HG03175 (cell line): ENCODE measurements at regions not wholly inside any gene's neighbourhood (a gene's known extent, or its start where the extent isn't known, plus 50 kb on each side); places are given as distances from the start of the nearest gene placed in this dataset.
"Not testable (repeated sequence)": the region's sequence is repeated elsewhere in the genome, so short reads cannot be mapped to it uniquely, and the experiment has no call there.

Source experiments
- ATAC-seq: cut with Tn5 transposase; IDR thresholded peaks from one replicate; pipeline ENCODE4 v1.9.1; 2021; ENCODE audit warnings: mild to moderate bottlenecking, moderate library complexity; ENCODE audit not compliant: unreplicated experiment

DNA sequence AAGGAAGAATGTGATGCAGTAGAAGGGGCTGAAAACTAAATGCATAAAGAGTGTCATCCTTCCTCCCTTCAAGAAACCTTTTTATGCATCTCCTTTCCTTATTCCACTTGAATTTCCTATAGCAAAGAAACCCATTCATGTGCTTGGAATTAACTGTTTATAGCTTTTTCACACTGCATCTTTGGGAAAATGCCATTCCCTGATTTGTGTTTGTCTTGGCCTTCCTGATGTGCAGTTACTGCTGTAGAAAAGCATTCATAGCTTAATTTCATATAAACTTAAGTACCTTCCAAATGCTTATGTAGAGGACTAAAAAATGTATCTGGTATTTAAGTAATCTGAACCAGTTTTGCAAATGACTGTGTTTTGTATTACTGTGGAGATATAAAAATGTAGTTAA is 61.8 kb downstream of the SDR9C7 start:
- ATAC-seq, result no peak

DNA sequence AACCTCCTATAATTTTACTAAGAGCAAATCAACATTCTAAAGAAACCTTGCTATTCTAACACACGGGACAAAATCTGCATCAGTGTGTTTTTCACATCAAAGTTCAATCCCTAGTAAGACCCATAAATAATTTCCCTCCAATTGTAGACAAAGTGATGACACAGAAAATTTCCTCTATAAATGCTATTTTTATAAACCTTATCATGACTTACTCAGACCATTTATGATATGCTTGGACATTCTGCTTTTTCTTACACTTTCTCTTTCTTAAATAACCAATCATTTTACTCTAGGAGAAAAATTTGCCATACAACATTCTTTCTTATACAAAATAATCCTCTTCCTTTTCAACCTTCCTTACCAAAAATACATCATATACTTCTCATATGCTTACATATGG is 67.0 kb downstream of the SDR9C7 start:
- ATAC-seq, result no peak

DNA sequence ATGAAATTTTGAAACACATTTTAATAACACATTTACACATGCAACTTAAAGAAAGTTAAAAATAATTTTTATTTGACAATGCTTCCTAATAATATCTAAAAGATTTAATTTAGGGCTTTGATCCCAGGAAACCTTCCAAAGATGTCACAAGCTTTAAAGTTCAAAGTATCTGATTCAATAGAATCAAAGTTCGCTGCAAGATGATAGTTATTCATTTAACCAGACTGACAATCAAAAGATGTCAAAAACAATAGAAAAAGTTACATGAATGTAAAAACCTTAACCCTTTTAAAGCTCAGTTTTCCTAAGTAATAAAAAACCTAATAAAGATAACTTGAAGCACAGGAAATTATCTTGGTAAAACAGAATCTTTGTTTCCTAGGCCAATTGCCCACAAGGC is 67.7 kb downstream of the SDR9C7 start:
- no peak for ATAC-seq

DNA sequence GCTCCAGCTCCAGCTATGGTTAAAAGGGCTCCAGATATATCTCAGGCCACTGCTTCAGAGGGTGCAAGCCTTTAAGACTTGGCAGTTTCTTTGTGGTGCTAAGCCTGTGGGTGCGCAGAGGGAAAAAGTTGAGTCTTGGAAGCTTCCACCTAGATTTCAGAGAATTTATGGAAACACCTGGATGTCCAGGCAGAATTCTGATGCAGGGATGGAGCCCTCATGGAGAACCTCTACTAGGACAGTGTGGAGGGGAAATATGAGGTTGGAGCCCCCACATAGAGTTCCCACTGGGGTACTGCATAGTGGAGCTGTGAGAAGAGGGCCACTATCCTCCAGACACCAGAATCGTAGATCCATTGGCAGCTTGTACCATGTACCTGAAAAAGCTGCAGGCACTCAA is 69.9 kb downstream of the SDR9C7 start:
- ATAC-seq, result no peak

DNA sequence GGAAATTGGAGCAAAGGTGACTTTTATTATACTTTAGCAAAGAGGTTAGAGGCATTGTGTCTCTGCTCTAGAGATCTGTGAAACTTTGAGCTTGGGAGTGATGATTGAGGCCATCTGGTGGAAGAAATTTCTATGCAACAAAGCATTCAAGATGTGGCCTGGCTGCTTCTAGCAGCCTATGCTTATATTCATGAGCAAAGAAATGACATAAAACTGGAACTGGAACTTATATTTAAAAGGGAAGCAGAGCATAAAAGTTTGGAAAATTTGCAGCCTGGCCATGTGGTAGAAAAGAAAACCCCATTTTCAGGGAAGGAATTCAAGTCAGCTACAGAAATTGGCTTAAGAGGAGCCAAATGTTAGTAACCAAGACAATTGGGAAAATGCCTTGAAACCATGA is 70.4 kb downstream of the SDR9C7 start:
- ATAC-seq, result no peak

DNA sequence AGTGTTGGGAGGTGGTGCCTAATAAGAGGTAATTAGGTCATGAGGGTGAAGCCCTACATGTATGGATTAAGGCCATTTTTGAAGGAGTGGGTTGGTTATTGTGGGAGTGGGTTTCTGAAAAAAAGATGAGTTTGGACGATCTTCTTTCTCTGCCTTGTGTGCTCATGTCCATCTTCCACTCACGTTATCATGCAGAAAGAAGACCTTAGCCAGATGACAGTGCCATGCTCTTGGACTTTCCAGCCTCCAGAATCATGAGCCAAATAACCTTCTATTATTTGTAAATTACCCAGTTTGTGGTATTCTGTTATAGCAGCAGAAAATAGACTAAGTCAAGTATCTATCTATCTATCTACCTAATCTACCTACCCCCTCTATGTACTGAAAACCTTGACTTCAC is 71.9 kb downstream of the SDR9C7 start:
- no peak for ATAC-seq

DNA sequence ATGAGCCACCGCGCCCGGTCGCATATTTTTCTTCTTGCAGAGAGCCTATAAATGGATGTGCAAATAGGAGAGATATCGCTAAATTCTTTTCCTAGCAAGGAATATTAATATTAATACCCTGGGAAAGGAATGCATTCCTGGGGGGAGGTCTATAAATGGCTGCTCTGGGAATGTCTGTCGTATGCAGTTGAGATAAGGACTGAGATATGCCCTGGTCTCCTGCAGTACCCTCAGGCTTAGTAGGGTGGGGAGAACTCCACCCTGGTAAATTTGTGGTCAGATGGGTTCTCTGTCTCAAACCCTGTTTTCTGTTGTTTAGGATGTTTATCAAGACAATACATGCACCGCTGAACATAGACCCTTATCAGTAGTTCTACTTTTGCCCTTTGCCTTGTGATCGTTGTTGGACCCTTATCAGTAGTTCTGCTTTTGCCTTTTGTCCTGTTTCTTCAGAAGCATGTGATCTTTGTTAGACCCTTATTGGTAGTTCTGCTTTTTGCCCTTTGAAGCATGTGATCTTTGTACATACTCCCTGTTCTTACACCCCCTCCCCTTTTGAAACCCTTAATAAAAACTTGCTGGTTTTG is 80.7 kb downstream of the SDR9C7 start:
- not testable (repeated sequence) for ATAC-seq

DNA sequence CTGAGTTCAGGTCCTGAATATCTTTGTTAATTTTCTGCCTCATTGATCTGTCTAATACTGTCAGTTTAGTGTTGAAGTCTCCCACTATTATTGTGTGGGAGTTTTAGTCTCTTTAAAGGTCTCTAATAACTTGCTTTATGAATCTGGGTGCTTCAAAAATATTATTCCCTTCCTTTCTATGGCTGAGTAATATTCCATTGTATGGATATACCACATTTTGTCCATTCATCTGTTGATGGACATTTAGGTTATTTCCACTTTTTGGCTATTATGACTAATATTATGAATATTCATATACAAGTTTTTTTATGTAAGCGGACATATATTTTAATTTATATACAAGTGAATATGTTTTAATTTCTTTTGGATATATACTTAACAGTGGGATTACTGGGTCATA is 82.7 kb downstream of the SDR9C7 start:
- ATAC-seq, result no peak

DNA sequence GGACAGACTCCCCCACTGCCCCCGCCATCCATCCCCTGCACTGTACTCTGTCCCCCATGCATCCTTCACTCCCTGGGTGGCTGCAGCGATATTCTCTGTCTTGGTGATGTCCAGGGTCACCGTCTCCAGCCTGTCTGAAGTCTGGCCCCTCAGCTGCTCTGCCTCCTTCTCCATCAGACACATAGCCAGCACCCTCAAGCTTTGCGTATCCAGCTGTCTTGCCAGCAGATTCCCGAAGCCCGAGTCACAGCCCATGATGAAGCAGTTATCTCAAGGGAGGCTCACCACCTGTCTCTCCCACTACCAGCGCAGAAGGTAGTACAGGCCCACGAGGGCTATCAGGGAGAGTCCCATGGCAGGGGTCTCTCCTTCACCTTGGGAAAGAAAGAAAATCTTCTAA is 77.8 kb downstream of the HSD17B6 start:
- no peak for ATAC-seq

DNA sequence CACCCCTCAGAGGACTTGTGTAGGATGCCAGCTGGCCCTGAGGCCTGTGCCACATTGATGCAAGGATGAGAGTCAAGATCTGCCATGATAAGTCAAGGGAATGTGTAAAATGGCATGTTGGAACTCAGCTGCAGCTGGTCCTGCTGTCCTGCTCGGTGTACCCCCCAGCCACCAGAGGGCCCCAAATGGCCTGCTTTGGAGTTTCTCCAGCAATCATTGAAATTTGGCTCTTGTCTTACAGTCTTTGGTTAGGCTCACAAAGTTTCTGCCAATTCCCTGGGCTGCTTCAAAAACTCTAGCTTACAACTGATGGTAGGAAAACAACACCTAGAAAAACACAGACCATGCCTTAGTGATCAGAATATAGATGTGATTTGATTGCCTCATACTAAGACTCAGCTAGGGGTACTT is 76.8 kb downstream of the HSD17B6 start:
- peak; percentile 43 for ATAC-seq

DNA sequence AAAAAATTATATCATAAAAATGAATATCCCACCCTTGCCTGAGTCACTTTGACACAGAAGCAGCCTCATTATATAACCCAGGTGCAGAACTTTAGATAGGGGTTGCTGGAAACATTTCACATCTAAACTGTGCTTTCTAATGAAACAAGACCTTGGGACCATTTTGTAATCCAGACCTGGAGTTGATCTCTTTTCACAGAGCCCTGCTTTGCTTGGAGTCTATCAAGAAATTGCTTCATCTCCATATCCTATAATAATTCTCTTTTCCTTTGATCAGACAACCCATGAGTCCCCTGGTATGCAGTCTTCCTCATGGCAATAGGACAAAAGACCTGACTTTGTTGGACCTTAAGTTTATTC is 76.3 kb downstream of the HSD17B6 start:
- ATAC-seq, result no peak

DNA sequence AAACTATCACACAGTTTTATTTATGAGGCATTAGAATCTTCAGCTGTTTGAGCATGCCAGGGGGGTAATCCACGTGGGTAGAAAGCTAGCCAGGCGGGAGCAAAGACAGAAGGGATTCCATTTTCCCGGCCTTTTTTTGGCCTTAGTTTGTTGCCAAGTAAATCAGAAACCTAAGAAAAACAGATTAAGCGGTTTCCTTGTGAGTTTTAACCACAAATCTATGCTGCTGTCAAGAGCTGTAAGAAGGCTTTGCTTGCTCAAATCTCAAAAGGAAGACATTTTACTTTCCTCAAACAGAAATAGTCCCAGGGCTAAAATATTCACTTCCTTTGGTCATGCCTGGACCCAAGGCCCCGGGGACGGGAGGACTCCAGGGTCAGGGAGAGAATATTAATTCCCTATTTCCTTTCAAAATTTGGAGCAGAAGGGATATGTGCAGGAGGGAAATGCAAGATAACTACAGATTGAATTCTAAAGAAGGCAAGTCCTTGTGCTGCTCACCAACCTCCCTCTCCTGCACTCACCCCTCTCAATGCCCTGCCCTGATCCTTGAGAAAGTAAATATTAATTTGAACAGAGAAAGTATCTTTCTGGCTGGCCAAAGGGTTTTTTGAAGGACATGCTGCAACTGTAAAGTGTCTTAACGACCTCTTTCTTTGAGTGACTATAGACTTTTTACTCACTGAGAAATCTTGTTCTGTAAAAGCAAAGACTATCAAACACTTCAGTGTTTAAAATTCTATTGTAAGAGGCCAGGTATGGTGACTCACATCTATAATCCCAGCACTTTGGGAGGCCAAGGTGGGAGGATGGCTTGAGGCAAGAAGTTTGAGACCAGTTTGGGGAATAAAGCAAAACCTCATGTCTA is 75.7 kb downstream of the HSD17B6 start:
- ATAC-seq, result no peak
